GM10266 (cell line): ENCODE measurements at regions not wholly inside any gene's neighbourhood (a gene's known extent, or its start where the extent isn't known, plus 50 kb on each side); places are given as distances from the start of the nearest gene placed in this dataset.
A peak's percentile ranks its signal among the peaks of the same experiment; 100 is the strongest.

Experiments
- DNase-seq: peaks from one replicate; pipeline ENCODE4 v3.0.0; 2012; ENCODE audit errors: extremely low spot score
- TF ChIP-seq, protein P1 (sequence below): IDR thresholded peaks from 2 replicates; pipeline ENCODE4 v1.5.1; 2012; ENCODE audit warnings: mild to moderate bottlenecking, low read depth; ENCODE audit not compliant: control insufficient read depth, insufficient read depth; ENCODE audit errors: missing control alignments

DNA sequence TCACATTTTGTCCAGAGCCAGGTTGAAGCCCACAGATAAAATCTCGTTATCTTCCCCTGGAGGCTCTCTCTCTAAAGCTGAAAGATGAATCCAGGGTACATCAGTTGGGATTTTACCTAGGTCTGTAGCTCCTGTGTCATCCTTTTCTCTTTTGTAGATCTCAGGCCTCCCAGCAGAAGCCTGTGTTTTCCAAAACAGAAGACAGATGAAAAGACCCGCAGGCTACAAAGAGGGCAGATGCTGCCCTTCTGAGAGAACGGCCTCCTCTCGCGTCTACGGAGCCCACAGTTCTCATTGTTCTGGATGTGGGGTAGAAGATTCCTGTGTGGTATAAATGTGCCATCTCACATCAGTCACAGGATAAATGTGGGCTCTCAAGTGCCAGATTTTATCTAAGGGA is 139.5 kb downstream of the SUCLG1 start:
- DNase-seq = no peak
- TF ChIP-seq, protein P1, sequence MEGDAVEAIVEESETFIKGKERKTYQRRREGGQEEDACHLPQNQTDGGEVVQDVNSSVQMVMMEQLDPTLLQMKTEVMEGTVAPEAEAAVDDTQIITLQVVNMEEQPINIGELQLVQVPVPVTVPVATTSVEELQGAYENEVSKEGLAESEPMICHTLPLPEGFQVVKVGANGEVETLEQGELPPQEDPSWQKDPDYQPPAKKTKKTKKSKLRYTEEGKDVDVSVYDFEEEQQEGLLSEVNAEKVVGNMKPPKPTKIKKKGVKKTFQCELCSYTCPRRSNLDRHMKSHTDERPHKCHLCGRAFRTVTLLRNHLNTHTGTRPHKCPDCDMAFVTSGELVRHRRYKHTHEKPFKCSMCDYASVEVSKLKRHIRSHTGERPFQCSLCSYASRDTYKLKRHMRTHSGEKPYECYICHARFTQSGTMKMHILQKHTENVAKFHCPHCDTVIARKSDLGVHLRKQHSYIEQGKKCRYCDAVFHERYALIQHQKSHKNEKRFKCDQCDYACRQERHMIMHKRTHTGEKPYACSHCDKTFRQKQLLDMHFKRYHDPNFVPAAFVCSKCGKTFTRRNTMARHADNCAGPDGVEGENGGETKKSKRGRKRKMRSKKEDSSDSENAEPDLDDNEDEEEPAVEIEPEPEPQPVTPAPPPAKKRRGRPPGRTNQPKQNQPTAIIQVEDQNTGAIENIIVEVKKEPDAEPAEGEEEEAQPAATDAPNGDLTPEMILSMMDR = no peak

- DNase-seq = no peak
- TF ChIP-seq, protein P1 = no peak
Observed at GRCh38 chr2:84317135-84317534, 141.9 kb downstream of the SUCLG1 start.

DNA sequence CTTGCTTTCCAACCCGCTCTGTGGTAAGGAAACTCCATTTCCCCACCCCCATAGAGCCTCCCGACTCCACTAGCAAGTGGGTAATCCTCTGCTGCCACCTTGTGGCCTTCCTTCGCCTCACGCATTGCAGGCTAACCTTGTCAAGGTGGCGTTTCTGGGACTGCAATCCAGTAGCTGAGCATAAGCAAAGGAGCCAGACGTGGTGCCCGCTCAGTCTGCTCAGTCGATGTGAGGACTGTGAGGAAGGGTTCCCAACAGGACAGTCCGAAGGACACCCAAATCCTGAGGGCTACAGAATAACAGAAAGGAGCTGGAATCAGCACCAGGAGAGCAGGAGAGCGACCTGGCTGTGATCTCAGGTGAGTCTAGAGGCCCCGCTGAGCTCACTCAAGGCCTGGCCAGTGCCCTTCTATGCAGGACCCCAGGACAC is 144.2 kb downstream of the SUCLG1 start:
- DNase-seq = peak; percentile 56

GRCh38 chr2:84314250-84314649 is 144.8 kb downstream of the SUCLG1 start:
- TF ChIP-seq, protein P1 = no peak

More for the DNA sequence above, 144.2 kb downstream of the SUCLG1 start:
- TF ChIP-seq, protein P1 = peak; percentile 88

GRCh38 chr2:84309281-84309680 is 149.8 kb downstream of the SUCLG1 start:
- TF ChIP-seq, protein P1 = no peak
- no peak for DNase-seq

More at GRCh38 chr2:84314250-84314649, 144.8 kb downstream of the SUCLG1 start:
- DNase-seq = no peak

DNA sequence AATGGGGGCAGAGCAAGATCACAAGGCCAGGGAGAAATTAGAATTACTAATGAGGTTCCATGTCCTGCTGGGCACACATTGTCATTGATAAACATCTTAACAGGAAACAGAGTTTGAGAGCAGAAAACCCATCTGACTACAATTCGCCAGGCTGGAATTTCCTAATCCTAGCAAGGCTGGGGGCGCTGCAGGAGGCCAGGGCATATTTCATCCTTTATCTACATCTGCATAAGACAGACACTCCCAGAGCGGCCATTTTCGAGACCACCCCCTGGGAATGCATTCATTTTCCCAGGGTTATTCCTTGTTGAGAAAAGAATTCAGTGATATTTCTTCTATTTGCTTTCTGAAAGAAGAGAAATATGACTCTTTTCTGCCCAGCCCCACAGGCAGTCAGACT is 152.7 kb downstream of the SUCLG1 start:
- DNase-seq = no peak

More for the DNA sequence above, 152.7 kb downstream of the SUCLG1 start:
- TF ChIP-seq, protein P1 = no peak
